ENCODE measurements at regions not wholly inside any gene's neighbourhood (a gene's known extent, or its start where the extent isn't known, plus 50 kb on each side); places are given as distances from the start of the nearest gene placed in this dataset.
"Not testable (repeated sequence)": the region's sequence is repeated elsewhere in the genome, so short reads cannot be mapped to it uniquely, and the experiment has no call there.

DNA sequence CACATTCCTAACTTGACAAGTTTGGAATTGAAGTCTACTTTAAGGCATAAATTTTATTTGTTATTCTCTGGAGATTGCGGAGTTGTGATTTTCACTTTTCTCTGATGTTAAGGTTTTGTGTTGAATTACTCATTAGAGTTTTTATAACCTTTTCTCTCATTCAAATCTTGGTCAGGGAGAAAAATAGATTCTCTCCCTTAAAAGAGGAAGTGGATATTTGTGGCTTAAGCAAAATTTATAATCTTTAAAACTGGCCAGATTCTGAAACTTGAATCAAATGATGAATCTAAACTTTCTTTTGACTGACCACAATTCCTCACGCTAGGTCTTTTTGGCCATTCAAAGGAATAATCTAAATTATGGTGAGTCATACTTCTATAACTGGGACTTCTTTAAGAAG lies 361.4 kb downstream of the TEX13C start:
- DNase-seq = no peak

- DNase-seq = no peak
These were observed 361.8 kb downstream of the TEX13C start for GRCh38 chrX:125681507-125681906.

- DNase-seq = not testable (repeated sequence)
These were observed 370.9 kb downstream of the TEX13C start for GRCh38 chrX:125690522-125690921.

DNA sequence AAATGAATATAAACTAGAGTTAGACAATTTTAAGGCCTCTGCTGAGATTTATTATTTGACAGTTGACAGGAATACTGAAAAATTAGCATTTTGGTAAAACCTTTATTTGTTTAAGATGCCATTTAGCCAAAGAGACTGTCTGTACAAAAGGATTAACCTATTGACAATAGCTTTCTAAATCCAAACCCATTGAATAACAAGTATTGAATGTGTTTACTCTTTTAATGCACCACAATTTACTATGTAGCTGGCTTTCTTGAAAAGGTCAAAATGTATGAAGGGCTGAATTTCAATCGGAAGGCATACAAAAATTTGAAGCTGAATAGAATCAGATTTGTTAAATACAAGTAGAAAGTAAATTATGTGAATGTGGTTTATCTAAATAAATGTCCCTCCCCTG lies 374.5 kb downstream of the TEX13C start:
- DNase-seq = no peak

DNA sequence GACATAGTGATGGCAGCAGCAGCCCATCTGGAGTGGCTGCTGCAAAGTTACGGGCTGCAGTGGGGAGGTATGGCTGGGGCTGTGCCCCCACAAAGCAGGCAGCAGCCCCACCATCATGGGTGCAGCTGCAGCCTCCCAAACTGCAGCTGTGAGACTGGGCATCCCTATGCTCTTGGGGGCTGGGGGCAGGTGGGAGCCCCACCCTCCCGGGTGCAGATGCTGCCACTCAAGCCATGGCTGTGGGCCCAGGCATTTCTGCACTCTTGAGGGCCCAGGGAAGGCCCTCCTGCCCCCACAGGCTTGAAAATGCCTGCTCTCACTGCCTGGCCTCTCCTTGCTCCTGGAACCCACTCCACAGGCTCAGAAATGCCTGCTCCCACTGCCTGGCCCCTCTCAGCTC lies 389.4 kb downstream of the TEX13C start:
- no peak for DNase-seq

DNA sequence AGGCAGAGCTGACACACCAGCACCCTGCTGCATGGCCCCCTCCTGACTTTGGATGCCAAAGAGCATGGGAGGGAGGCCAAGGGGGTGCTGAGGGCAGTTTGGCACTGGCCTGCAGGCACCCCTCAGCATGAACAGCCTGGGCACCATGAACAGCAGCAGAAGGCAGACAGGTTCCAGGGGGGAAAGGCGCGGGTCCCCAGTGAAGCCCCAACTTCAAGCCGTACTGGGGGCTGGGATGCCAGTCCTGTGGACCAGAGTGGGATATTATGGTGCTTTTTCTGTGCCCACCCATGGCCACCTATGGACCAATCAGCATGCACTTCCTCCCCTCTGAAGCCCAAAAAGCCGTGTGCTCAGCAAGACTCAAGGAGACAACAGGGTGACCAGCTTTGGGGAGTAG lies 389.9 kb downstream of the TEX13C start:
- no peak for DNase-seq

DNA sequence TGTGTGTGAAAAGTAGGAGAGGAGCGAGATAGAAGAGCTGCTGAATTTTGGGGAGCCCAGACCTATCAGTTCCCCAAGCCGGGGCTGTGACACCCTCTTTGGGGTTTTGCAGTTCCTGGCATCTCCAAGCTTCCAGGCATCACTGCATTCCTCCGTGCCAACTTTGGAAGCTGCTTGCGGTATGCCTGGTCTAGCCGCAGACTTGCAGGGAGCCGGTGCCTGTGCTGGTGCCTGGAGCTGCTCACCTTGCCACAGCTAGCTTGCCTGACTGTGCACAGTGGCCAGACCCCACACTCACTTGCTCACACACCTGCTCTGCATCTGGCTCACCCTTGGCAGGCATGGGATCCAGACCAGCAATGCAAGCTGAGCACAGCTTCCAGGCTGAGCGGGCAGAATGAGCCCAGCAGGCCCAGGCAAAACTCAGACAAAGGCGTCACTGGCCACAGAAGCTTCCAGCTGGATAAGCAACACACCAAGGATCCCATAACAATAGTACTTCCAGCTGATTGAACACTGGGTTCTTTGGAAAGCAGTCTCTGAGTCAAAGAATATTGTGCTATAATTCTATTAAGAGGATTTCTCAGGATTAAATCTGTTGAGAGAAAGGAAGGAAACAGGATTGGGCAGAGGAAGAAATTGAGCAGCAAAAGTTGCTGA lies 390.9 kb downstream of the TEX13C start:
- DNase-seq = peak; percentile 18

DNA sequence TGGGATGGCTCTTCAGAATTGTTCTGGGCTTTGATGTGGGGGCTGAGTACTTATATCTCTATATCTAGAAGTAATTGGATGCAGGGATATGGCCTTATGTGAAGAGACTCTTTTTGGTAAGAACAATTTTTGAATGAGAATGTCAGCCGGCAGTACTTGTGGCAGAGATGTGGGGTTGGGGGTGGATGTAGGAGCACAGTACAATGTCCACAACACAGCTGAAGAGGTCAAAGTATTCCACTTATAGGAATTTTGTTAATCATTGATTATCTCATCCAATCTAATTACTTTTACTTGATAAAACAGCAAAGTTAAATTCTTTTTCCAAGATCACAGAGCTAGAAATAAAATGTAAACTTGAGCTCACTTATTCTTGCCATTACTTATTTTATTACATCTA lies 391.4 kb downstream of the TEX13C start:
- no peak for DNase-seq

DNA sequence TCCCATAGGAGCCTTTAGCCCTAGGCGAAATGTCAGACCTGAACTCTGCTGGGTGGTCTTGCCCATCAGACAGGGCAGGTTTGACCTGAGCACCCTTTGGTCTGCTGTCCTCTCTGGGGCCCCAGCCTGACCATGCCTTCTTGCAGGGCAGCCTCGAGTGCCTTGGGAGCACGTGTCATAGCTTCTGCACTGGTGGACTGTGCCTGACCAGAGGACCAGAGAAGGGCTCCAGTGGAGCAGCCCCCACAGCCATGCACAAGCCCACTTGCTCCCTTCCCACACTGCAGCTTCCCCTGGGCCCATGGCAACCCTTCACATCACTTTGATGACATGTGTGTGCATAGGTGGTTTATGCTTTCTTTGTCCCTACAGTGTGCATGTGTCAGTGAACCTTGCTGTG lies 394.0 kb downstream of the TEX13C start:
- DNase-seq = no peak

GRCh38 chrX:125727117-125727516 lies 407.4 kb downstream of the TEX13C start:
- no peak for DNase-seq

GRCh38 chrX:125736008-125736729 lies 416.5 kb downstream of the TEX13C start:
- no peak for DNase-seq

GRCh38 chrX:125742811-125743210 lies 423.1 kb downstream of the TEX13C start:
- DNase-seq = no peak

- DNase-seq = no peak
These were observed 421.2 kb downstream of the DCAF12L2 start for GRCh38 chrX:125744914-125745313.

DNA sequence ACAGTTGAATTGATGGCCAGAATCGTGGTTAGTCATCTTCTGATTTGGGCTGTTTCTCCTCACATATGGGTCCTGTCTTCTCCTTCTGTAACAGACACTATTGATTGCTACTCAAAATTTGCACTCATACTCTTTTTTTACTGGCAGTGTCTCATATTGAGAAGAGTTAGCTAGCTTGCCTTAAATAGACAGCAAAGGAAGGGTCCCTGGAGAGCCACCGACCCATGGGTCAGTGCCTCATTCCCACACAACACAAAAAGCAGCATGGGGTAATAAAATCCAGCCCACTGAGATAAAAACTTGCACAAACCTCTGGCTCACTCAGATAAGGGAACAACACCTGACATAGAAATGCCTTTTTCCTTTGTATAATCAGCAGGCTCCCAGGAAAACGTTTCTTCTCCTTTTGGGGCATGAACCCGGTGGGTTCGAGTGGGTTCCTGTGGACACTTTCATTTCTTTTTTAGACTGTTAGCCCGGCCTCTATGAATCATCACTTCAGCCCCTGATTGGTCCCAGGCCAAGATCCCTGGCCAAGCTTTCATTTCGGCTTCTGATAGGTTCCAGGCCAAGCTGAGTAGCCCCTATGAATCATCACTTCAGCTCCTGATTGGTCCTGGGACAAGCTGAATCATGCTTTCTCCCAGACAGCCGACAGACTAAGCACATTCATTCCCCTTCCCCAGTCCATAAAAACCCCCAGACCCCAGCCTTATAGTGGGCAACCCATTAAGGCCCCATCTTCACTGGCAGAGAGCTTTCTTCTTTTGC lies 408.1 kb downstream of the DCAF12L2 start:
- no peak for DNase-seq

DNA sequence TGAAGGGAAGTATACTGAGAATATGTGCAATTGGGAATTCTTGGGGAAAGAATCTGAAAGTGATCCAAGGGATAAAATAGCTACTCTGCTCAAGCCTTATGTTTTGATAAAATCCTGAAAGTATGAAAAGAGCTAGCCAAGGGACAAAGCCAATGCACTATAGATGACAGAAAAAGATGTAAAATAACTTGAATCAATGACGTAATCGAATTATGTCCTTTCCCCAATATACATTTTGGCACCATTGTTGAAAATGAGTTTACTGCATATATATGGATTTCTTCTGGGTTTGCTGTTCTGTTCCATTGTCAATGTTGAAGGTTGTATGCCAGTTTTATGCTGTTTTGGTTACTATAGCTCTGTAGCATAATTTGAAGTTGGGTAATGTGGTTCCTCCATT lies 407.3 kb downstream of the DCAF12L2 start:
- no peak for DNase-seq

DNA sequence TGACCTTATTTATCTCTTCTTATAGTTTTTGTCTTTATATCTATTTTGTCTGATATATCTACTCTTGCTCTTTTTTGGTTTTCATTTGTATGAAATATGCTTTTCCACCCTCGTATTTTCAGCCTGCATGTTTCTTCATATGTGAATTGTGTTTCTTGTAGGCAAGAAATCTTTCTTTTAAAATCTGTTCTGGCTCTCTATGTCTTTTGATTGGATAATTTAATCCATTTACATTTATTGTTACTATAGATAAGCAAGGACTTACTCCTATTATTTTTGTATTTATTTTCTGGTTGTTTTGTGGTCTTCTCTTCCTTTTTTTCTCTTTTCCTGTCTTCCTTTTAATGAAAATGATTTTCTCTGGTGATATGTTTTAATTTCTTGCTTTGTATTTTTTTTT lies 403.1 kb downstream of the DCAF12L2 start:
- DNase-seq = no peak

- DNase-seq = no peak
These were observed 400.7 kb downstream of the DCAF12L2 start for GRCh38 chrX:125765347-125765746.

- DNase-seq = no peak
These were observed 396.5 kb downstream of the DCAF12L2 start for GRCh38 chrX:125769628-125770027.

- no peak for DNase-seq
These were observed 387.8 kb downstream of the DCAF12L2 start for GRCh38 chrX:125778261-125778660.

- no peak for DNase-seq
These were observed 383.9 kb downstream of the DCAF12L2 start for GRCh38 chrX:125782184-125782583.

DNA sequence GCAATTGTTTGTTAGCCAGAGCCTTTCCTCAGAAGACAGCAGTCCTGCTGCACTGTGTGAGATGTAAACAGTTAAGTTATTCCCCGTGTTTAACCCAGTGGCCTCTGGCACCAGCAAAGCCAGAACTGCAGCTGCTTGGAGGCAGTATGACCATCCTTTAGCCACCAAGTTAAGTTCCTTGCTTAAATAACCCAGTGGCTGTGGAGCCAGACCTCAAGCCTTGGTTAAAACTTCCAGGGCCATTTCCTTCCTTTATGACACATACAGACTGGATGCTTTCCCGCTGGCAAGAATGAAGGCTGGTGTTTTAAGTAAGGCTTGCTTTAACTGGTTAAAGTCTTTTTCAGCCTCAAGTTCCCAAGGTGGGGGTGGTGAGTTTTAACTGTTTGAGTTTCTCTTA lies 379.8 kb downstream of the DCAF12L2 start:
- no peak for DNase-seq

DNA sequence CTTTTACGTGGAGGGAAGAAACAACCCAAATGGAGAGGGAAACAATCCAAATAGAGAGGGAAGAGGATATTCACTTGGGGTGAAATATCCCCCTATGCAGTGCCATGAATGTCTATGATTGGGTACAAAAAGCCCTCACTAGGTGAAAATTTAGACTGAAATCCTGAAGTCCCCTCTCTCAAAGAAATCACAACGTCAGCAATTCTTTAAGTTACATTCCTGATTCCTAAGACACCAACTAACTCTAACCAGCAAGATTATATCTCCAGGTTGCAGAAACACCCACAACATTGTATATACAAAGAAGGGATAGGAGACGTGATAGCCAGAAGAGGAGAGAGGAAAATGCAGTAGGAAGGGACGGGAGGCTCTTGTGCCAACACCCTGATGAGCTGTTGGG lies 374.3 kb downstream of the DCAF12L2 start:
- no peak for DNase-seq

DNA sequence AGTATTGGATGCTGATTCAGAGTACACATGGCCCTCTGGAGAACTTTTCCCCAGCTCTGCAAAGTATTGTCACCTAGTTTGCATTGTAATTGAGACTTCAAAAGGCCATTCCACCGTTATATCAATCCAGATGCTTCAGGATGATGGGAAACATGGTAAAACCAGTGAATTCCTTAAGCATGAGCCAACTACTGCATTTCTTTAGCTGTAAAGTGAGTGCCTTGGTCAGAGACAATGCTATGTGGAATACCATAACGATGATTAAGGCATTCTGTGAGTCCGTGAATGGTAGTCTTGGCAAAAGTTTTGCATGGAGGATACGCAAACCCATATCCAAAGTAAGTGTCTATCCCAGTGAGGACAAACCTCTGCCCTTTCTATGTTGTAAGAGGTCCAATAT lies 355.2 kb downstream of the DCAF12L2 start:
- DNase-seq = no peak

DNA sequence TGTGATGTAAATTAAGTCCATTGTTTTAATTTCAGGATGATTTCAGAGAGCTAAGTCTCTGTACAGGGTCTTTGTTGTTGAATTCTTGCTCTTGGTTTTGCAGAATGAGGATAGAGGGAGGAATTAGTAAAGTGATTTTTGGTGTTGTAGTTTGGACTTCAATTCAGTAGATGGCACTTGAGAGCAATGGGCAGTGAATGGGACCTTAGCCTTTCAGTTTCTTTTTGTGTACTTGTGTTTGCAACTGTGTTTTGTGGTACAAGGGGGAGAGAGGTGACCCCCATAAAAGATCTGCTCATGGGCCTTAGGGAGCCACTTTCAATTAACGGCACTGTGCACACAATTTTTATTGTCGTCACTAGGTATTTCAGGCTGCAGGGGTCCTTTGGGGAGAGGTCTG lies 340.0 kb downstream of the DCAF12L2 start:
- no peak for DNase-seq
